ENCODE measurements at regions not wholly inside any gene's neighbourhood (a gene's known extent, or its start where the extent isn't known, plus 50 kb on each side); places are given as distances from the start of the nearest gene placed in this dataset.

DNA sequence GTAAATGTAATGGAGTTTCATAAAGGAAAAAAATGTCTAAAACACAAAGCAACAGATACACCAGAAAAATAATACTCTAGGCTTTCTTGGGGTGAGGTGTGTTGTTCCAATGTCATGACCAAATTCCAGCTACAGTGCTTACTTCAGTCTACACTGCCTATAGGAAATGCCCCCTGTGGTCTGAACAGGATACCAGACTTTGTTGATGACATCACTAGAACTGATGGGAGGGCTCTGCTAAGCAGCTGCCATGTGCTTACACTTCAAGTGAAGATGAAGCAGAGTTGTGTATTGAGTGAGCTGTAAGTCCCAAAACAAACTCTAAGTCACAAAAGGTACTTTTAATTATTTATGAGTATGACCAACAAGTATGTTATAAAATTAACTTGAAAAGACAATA lies 456.1 kb upstream of the IL12A start:
- POLR2A ChIA-PET, result no interaction called here
- no peaks in the 10 kb centered on the region for H3K9me3 ChIP-seq (ENCODE audit: control insufficient read depth in 1 of 2, insufficient read depth in 1 of 2, low read depth in 1 of 2, low read length in 2 of 2)
- H3K36me3 ChIP-seq (ENCODE audit: control insufficient read depth in 1 of 2, insufficient read depth in 2 of 2, low read length in 2 of 2), result no peaks in the 10 kb centered on the region
- no peaks in the 10 kb centered on the region for H3K9me2 ChIP-seq (ENCODE audit: insufficient read depth)
- CTCF ChIA-PET, result no interaction called here
- no peak overlapping the region for H3K9ac ChIP-seq (ENCODE audit: low read length)
- DNase-seq (ENCODE audit: low read depth, low spot score) (no peak), ATAC-seq (no peak)
- TF ChIP-seq POLR2AphosphoS5 (IDR thresholded peaks at IDR 0.05; ENCODE audit: low read depth, low read length), result no peak
- no peak for TF ChIP-seq ZFX (IDR thresholded peaks at IDR 0.05)
- no peak for TF ChIP-seq MAX (IDR thresholded peaks at IDR 0.05)
- no peak for TF ChIP-seq REST (IDR thresholded peaks at IDR 0.05; ENCODE audit: low read depth)
- no peak for TF ChIP-seq SP1 (IDR thresholded peaks at IDR 0.05; ENCODE audit: low read depth)
- no peak for TF ChIP-seq FOSL1 (IDR thresholded peaks at IDR 0.05; ENCODE audit: low read depth)
- TF ChIP-seq ELF1 (IDR thresholded peaks at IDR 0.05; ENCODE audit: borderline replicate concordance, low read depth), result no peak
- TF ChIP-seq SRF (IDR thresholded peaks at IDR 0.05; ENCODE audit: low read depth), result no peak
- no peak for TF ChIP-seq YY1 (IDR thresholded peaks at IDR 0.05; ENCODE audit: extremely low read depth, insufficient replicate concordance, low read depth, low read length)
- no peak for TF ChIP-seq EZH2 (IDR thresholded peaks at IDR 0.05)
- no peak for TF ChIP-seq RAD21 (IDR thresholded peaks at IDR 0.05; ENCODE audit: low read depth)
- no peak for TF ChIP-seq CEBPB (IDR thresholded peaks at IDR 0.05; ENCODE audit: low read depth)
- no peak for TF ChIP-seq JUND (IDR thresholded peaks at IDR 0.05)
- TF ChIP-seq EZH2phosphoT487 (IDR thresholded peaks at IDR 0.05; ENCODE audit: borderline replicate concordance), result no peak
- no peak for TF ChIP-seq TCF7L2 (IDR thresholded peaks at IDR 0.05; ENCODE audit: borderline replicate concordance, extremely low read depth, insufficient read depth, insufficient read length)
- TF ChIP-seq, protein P1, sequence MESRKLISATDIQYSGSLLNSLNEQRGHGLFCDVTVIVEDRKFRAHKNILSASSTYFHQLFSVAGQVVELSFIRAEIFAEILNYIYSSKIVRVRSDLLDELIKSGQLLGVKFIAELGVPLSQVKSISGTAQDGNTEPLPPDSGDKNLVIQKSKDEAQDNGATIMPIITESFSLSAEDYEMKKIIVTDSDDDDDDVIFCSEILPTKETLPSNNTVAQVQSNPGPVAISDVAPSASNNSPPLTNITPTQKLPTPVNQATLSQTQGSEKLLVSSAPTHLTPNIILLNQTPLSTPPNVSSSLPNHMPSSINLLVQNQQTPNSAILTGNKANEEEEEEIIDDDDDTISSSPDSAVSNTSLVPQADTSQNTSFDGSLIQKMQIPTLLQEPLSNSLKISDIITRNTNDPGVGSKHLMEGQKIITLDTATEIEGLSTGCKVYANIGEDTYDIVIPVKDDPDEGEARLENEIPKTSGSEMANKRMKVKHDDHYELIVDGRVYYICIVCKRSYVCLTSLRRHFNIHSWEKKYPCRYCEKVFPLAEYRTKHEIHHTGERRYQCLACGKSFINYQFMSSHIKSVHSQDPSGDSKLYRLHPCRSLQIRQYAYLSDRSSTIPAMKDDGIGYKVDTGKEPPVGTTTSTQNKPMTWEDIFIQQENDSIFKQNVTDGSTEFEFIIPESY (IDR thresholded peaks at IDR 0.05; ENCODE audit: extremely low read depth, insufficient replicate concordance, low read length), result no peak
- BruUV-seq (replicated peaks), result no TSS peak
- intact Hi-C loops (cut with micrococcal nuclease), result no loop called here
- H3K4me3 ChIP-seq (replicated peaks in 1 of 2; ENCODE audit: low read depth in 1 of 2, low read length in 2 of 2), result no peak overlapping the region
- RAD21 ChIA-PET (ENCODE audit: low non-redundant PET in 1 of 2, low total read pairs in 2 of 2, uncharacterized antibody in 2 of 2, unreplicated experiment in 2 of 2), result no interaction called here
- H4K20me1 ChIP-seq (ENCODE audit: insufficient read depth), result no peaks in the 10 kb centered on the region
- no peak overlapping the region for H2AFZ ChIP-seq (ENCODE audit: low read depth, low read length, poor library complexity, severe bottlenecking)
- no peaks in the 10 kb centered on the region for H3K27me3 ChIP-seq (ENCODE audit: insufficient read depth, low read length)
- no peak overlapping the region for H3K4me2 ChIP-seq (ENCODE audit: low read length)
- H3K27ac ChIP-seq (ENCODE audit: low read depth, low read length), result no peak overlapping the region
- no peaks in the 10 kb centered on the region for H3K79me2 ChIP-seq (ENCODE audit: insufficient read depth, low read length)
- H3K4me1 ChIP-seq (ENCODE audit: control insufficient read depth in 1 of 2, insufficient read depth in 2 of 2, low read length in 2 of 2), result no peaks in the 10 kb centered on the region

Measured in HCT116 (cell line).